ENCODE measurements at regions not wholly inside any gene's neighbourhood (a gene's known extent, or its start where the extent isn't known, plus 50 kb on each side); places are given as distances from the start of the nearest gene placed in this dataset.

DNA sequence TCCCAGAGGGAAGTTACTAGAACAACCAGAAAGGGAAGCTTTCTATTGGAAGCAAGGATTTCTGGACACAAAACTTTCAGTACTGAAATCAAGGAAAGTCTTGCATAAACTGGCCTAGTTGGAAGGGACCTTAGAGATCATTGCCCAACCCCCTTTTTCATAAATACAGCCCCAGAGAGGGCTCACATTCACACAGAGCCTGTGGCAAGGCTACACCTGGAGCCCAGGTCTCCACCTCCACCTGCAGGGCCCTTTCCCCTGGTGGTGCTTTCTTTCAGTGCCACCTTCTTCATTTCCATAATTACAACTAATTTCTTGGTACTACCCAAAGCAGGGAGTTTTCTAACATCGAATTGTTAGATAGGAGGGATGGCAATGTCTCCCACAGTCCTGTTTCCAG, 85.7 kb downstream of the ADRB2 start:
- Histone ChIP-seq H3K9me3 (ENCODE audit: control insufficient read depth in 3 of 3, low read length in 3 of 3) (no peaks in the 10 kb centered on the region), H3K36me3 (ENCODE audit: control insufficient read depth in 3 of 3, insufficient read depth in 3 of 3, low read length in 3 of 3) (no peaks in the 10 kb centered on the region), H3K4me1 (ENCODE audit: control insufficient read depth in 3 of 3, insufficient read depth in 3 of 3, low read length in 3 of 3) (peaks cover 14 to 31% (median 15%) of the 10 kb centered on the region in 3 donors), H3K9ac (ENCODE audit: low read depth in 1 of 3, low read length in 3 of 3) (no peak overlapping the region), H3K4me3 (ENCODE audit: low read length in 3 of 3) (no peak overlapping the region), H3K27me3 (ENCODE audit: control insufficient read depth in 3 of 3, insufficient read depth in 3 of 3, low read length in 3 of 3) (no peaks in the 10 kb centered on the region), H3K27ac (ENCODE audit: low read depth, low read length) (no peak overlapping the region)

DNA sequence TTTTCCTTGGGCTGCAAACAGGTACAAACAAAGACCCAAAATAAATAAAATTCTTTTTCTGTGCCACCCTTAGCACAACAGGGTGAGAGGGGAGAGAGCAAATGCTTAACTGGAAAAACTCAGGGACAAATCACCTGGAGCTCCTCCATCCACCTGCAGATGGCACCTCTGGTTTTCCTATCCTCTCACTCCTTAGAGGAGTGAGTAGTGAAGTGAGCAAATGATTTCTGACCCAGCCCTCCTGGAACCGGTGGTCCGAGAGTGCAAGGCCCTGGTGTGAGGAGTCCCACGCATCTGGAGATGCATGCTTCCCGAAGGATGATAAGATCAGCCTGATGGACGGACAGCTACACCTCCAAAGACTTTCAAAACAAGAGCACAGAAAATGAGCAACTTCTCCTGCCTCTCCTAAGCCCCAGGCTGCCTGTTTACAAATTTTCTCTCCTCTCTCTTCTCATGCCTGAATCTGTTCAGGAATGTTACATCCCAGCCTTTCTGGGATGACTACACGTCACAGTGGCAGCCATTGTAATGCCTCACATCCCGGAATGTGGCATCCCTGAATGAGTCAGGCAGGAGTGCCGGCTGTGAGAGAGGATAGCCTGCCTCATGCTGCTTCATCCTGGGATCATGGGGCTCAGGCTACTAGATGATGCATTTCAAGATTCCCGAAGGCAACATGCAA, 86.4 kb downstream of the ADRB2 start:
- Histone ChIP-seq H3K9me3 (ENCODE audit: control insufficient read depth in 3 of 3, low read length in 3 of 3) (no peaks in the 10 kb centered on the region), H3K9ac (ENCODE audit: low read depth in 1 of 3, low read length in 3 of 3) (no peak overlapping the region), H3K36me3 (ENCODE audit: control insufficient read depth in 3 of 3, insufficient read depth in 3 of 3, low read length in 3 of 3) (no peaks in the 10 kb centered on the region), H3K4me3 (ENCODE audit: low read length in 3 of 3) (no peak overlapping the region), H3K4me1 (ENCODE audit: control insufficient read depth in 3 of 3, insufficient read depth in 3 of 3, low read length in 3 of 3) (peaks cover 14 to 31% (median 15%) of the 10 kb centered on the region in 3 donors), H3K27me3 (ENCODE audit: control insufficient read depth in 3 of 3, insufficient read depth in 3 of 3, low read length in 3 of 3) (no peaks in the 10 kb centered on the region), H3K27ac (ENCODE audit: low read depth, low read length) (no peak overlapping the region)

DNA sequence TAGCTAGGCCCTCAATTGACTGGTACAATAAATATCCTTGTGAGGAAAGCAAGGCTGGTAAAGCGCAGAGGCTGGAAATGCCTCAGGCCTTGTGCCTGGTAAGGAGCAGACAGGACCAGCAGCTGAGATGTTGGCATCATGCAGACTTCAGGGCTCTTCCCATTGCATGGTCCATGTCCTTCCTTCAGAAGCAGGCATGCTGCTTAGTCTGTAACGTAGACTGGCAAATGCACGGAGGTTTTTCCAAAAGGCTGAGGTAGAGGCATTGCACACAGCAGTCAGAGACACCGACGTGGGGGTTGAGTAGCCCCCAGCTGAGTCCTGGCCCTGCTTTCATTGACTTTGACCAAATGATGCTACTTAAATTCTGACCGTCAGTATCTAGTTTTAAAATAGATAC, 87.1 kb downstream of the ADRB2 start:
- Histone ChIP-seq H3K9me3 (ENCODE audit: control insufficient read depth in 3 of 3, low read length in 3 of 3) (no peaks in the 10 kb centered on the region), H3K27ac (ENCODE audit: low read depth, low read length) (no peak overlapping the region), H3K27me3 (ENCODE audit: control insufficient read depth in 3 of 3, insufficient read depth in 3 of 3, low read length in 3 of 3) (no peaks in the 10 kb centered on the region), H3K4me3 (ENCODE audit: low read length in 3 of 3) (no peak overlapping the region), H3K4me1 (ENCODE audit: control insufficient read depth in 3 of 3, insufficient read depth in 3 of 3, low read length in 3 of 3) (peaks cover 14 to 30% (median 15%) of the 10 kb centered on the region in 3 donors), H3K36me3 (ENCODE audit: control insufficient read depth in 3 of 3, insufficient read depth in 3 of 3, low read length in 3 of 3) (no peaks in the 10 kb centered on the region), H3K9ac (ENCODE audit: low read depth in 1 of 3, low read length in 3 of 3) (no peak overlapping the region)

DNA sequence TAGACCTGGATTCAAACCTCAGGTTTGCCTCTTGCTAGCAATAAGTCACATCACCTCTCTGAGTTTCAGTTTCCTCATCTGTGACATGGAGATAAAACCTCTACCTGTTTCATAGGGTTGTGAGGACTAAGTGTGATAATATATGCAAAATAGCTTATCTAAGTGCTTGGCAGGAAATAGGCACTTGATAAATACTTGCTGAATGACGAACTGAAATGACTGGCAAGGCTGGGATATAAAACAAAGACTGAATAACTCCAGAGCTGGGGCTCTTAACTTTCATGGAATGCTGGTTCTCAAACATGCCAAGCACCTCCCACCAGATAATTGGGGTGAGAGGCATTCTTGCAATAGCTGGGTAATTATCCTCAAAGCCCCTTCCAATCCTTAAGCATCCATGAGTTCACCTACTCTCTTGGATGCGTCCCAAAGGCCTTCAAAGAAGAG, 87.6 kb downstream of the ADRB2 start:
- Histone ChIP-seq H3K4me3 (ENCODE audit: low read length in 3 of 3) (no peak overlapping the region), H3K27ac (ENCODE audit: low read depth, low read length) (no peak overlapping the region), H3K9me3 (ENCODE audit: control insufficient read depth in 3 of 3, low read length in 3 of 3) (no peaks in the 10 kb centered on the region), H3K9ac (ENCODE audit: low read depth in 1 of 3, low read length in 3 of 3) (no peak overlapping the region), H3K36me3 (ENCODE audit: control insufficient read depth in 3 of 3, insufficient read depth in 3 of 3, low read length in 3 of 3) (no peaks in the 10 kb centered on the region), H3K27me3 (ENCODE audit: control insufficient read depth in 3 of 3, insufficient read depth in 3 of 3, low read length in 3 of 3) (no peaks in the 10 kb centered on the region), H3K4me1 (ENCODE audit: control insufficient read depth in 3 of 3, insufficient read depth in 3 of 3, low read length in 3 of 3) (peaks cover 14 to 25% (median 15%) of the 10 kb centered on the region in 3 donors)

DNA sequence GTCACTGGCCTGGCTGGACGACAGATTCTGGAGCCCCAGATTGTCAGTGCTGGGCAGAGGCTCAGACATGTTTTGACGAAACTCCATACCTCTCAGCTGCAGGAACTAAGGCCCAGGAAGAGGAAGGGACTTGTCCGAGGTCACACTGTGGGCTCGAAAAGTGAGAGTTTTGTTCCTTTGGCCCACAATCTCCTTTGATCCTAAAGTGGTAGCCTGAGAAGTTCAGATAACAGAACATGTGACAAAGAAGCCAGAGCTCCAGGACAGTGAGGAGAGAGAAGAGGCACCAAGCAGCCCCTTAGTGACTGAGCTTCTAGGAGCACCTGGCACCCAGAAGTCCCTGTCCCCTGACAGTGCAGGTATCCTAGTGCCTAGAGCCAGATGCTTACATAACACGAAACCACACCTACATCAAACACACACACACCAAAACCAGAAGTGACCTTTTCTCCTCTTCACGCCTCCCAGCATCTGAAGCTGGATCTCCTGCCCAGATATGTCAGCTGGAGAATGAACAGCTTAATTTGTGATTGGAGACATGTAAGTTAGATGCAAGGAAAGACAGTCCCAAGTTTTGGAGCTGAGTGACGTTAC, 88.9 kb downstream of the ADRB2 start:
- no peaks in the 10 kb centered on the region for H3K36me3 ChIP-seq (ENCODE audit: control insufficient read depth in 3 of 3, insufficient read depth in 3 of 3, low read length in 3 of 3)
- no peak overlapping the region for H3K27ac ChIP-seq (ENCODE audit: low read depth, low read length)
- no peak overlapping the region for H3K4me3 ChIP-seq (ENCODE audit: low read length in 3 of 3)
- no peaks in the 10 kb centered on the region for H3K9me3 ChIP-seq (ENCODE audit: control insufficient read depth in 3 of 3, low read length in 3 of 3)
- H3K27me3 ChIP-seq (ENCODE audit: control insufficient read depth in 3 of 3, insufficient read depth in 3 of 3, low read length in 3 of 3): no peaks in the 10 kb centered on the region
- H3K9ac ChIP-seq (ENCODE audit: low read depth in 1 of 3, low read length in 3 of 3): no peak overlapping the region
- peaks cover 13 to 22% (median 14%) of the 10 kb centered on the region in 3 donors for H3K4me1 ChIP-seq (ENCODE audit: control insufficient read depth in 3 of 3, insufficient read depth in 3 of 3, low read length in 3 of 3)

DNA sequence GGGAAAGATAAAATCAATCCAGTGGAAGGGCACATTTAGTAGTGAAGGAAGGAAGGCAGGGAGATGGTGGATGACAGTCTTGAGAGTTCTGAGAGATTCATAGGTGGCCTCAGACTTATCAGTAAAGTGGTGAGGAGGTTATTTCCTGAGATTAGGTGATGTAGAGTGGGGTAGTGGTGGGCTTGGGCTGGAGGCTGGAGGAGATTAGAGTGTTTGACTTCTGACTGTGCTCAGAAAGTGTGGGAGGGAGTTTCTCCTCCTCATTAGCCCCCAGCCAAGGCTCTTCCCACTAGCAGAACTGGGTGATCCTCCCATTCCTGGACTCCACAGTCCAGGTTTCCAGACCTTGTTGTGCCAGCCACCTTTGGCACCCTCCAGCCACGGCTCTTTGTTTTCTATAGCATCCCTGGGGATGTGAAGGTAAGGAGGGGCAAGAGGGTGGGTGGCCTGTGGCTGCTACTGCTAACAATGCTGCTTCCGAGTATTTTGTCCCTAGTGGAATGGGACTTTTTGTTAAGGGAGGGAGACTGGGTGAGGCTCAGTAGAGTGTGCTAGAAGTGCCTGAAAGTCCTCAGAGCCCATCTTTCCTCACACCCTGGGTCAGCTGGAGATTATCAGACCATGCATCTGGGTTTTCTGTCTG, 94.4 kb downstream of the ADRB2 start:
- no peak overlapping the region for H3K4me3 ChIP-seq (ENCODE audit: low read length in 3 of 3)
- no peaks in the 10 kb centered on the region for H3K36me3 ChIP-seq (ENCODE audit: control insufficient read depth in 3 of 3, insufficient read depth in 3 of 3, low read length in 3 of 3)
- no peaks in the 10 kb centered on the region for H3K27me3 ChIP-seq (ENCODE audit: control insufficient read depth in 3 of 3, insufficient read depth in 3 of 3, low read length in 3 of 3)
- H3K9ac ChIP-seq (ENCODE audit: low read depth in 1 of 3, low read length in 3 of 3): no peak overlapping the region
- H3K27ac ChIP-seq (ENCODE audit: low read depth, low read length): no peak overlapping the region
- no peaks in the 10 kb centered on the region for H3K9me3 ChIP-seq (ENCODE audit: control insufficient read depth in 3 of 3, low read length in 3 of 3)
- no peaks in the 10 kb centered on the region for H3K4me1 ChIP-seq (ENCODE audit: control insufficient read depth in 3 of 3, insufficient read depth in 3 of 3, low read length in 3 of 3)

DNA sequence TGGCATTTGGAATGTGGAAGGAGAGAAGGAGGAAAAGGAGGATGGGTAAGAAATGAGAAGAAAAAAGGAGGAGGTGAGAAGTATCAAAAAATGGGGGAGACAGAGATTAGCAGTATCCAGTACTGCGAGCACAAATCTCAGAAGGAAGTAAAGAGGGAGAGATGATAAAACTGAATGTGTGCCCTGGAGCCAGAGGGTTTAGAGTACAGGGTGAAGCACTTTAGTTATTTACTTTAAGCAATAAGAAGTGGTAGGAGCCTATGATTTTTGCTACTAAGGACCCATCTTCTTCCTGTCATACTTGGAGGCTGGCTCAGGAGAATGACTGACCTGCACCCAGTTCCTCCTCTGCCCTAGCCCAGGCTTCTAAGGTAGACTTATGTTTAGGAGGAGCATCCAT, 94.9 kb downstream of the ADRB2 start:
- Histone ChIP-seq H3K27me3 (ENCODE audit: control insufficient read depth in 3 of 3, insufficient read depth in 3 of 3, low read length in 3 of 3) (no peaks in the 10 kb centered on the region), H3K36me3 (ENCODE audit: control insufficient read depth in 3 of 3, insufficient read depth in 3 of 3, low read length in 3 of 3) (no peaks in the 10 kb centered on the region), H3K9ac (ENCODE audit: low read depth in 1 of 3, low read length in 3 of 3) (no peak overlapping the region), H3K4me1 (ENCODE audit: control insufficient read depth in 3 of 3, insufficient read depth in 3 of 3, low read length in 3 of 3) (no peaks in the 10 kb centered on the region), H3K27ac (ENCODE audit: low read depth, low read length) (no peak overlapping the region), H3K9me3 (ENCODE audit: control insufficient read depth in 3 of 3, low read length in 3 of 3) (no peaks in the 10 kb centered on the region), H3K4me3 (ENCODE audit: low read length in 3 of 3) (no peak overlapping the region)

DNA sequence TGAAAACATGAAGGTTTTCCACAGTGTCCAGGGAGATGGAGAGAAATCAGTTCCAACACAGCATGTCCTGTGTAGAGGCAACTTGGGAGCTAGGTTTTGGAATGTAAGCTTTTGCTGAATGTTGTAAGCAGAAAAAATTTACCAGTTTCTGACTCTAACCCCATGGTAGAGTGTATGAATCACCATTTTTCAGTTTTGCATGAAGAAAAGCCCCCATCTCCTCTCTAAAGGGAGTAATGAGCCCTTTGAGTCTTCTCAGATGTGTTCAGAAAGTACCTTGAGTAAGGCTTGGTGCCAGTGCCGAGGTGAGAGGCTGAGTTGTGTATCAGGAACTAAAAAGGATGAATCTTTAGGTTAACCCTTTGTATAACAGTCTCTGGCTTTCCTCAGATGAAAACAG, 96.2 kb downstream of the ADRB2 start:
- H3K9me3 ChIP-seq (ENCODE audit: control insufficient read depth in 3 of 3, low read length in 3 of 3): no peaks in the 10 kb centered on the region
- no peaks in the 10 kb centered on the region for H3K36me3 ChIP-seq (ENCODE audit: control insufficient read depth in 3 of 3, insufficient read depth in 3 of 3, low read length in 3 of 3)
- peaks cover 3 to 10% (median 6%) of the 10 kb centered on the region in 3 donors for H3K4me1 ChIP-seq (ENCODE audit: control insufficient read depth in 3 of 3, insufficient read depth in 3 of 3, low read length in 3 of 3)
- H3K4me3 ChIP-seq (ENCODE audit: low read length in 3 of 3): no peak overlapping the region
- no peak overlapping the region for H3K9ac ChIP-seq (ENCODE audit: low read depth in 1 of 3, low read length in 3 of 3)
- no peak overlapping the region for H3K27ac ChIP-seq (ENCODE audit: low read depth, low read length)
- no peaks in the 10 kb centered on the region for H3K27me3 ChIP-seq (ENCODE audit: control insufficient read depth in 3 of 3, insufficient read depth in 3 of 3, low read length in 3 of 3)

DNA sequence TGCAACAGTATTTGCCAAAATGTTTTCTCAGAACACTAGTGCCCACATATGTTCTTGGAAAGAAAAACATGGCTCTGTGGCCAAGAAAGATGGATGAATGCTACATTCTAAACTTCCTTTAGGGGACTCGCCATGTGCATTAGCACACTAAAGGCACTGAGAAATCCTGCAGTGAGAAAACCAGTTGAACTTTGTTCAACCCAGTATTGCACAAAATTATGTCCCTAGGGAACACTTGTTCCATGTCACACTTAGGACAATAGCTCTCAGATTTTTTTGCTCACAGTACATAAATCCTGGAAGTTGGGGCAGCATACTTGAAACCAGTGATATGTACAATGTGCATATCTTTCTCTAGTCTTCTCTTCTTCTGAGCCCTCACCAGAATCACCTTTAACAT, 96.6 kb downstream of the ADRB2 start:
- H3K4me1 ChIP-seq (ENCODE audit: control insufficient read depth in 3 of 3, insufficient read depth in 3 of 3, low read length in 3 of 3): peaks cover 8 to 14% (median 9%) of the 10 kb centered on the region in 3 donors
- H3K27ac ChIP-seq (ENCODE audit: low read depth, low read length): no peak overlapping the region
- no peak overlapping the region for H3K4me3 ChIP-seq (ENCODE audit: low read length in 3 of 3)
- no peak overlapping the region for H3K9ac ChIP-seq (ENCODE audit: low read depth in 1 of 3, low read length in 3 of 3)
- no peaks in the 10 kb centered on the region for H3K27me3 ChIP-seq (ENCODE audit: control insufficient read depth in 3 of 3, insufficient read depth in 3 of 3, low read length in 3 of 3)
- H3K9me3 ChIP-seq (ENCODE audit: control insufficient read depth in 3 of 3, low read length in 3 of 3): no peaks in the 10 kb centered on the region
- H3K36me3 ChIP-seq (ENCODE audit: control insufficient read depth in 3 of 3, insufficient read depth in 3 of 3, low read length in 3 of 3): no peaks in the 10 kb centered on the region

DNA sequence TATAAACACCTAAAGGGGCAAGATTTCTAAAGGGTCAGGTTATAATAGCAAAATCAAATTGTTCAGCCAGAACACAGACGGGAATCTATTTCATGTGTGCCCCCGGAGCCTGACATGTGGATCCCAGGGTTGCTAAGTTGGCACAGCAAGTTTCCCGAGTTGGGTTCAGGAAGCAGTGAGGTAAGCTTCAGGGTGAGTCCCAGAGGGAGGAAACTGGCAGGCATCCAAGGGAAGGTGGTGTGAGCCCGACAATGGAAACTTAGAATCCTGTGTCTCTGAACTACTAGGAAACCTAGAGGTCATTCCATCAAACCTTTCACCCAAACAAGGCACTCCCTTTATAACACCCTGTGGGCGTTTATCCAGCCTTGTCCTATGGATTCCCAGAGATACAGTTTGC, 98.4 kb downstream of the ADRB2 start:
- Histone ChIP-seq H3K9me3 (ENCODE audit: control insufficient read depth in 3 of 3, low read length in 3 of 3) (no peaks in the 10 kb centered on the region), H3K9ac (ENCODE audit: low read depth in 1 of 3, low read length in 3 of 3) (no peak overlapping the region), H3K27me3 (ENCODE audit: control insufficient read depth in 3 of 3, insufficient read depth in 3 of 3, low read length in 3 of 3) (no peaks in the 10 kb centered on the region), H3K27ac (ENCODE audit: low read depth, low read length) (no peak overlapping the region), H3K36me3 (ENCODE audit: control insufficient read depth in 3 of 3, insufficient read depth in 3 of 3, low read length in 3 of 3) (no peaks in the 10 kb centered on the region), H3K4me3 (ENCODE audit: low read length in 3 of 3) (peak overlapping the region in 1 of 3 donors; percentile 8), H3K4me1 (ENCODE audit: control insufficient read depth in 3 of 3, insufficient read depth in 3 of 3, low read length in 3 of 3) (peaks cover 12 to 17% (median 14%) of the 10 kb centered on the region in 3 donors)
